Testis (tissue), 2 donors: ENCODE measurements at regions not wholly inside any gene's neighbourhood (a gene's known extent, or its start where the extent isn't known, plus 50 kb on each side); places are given as distances from the start of the nearest gene placed in this dataset.

ENCODE experiments used
- POLR2A ChIP-seq: fragments of 450-650 bp; IDR thresholded peaks from one replicate; pipeline ENCODE4 v1.6.1; 2017; ENCODE audit warnings: antibody characterized with exemption, mild to moderate bottlenecking, moderate library complexity
- TF ChIP-seq, protein P1 (sequence below), 3 experiments: fragments of 450-650 bp in 2 of 3; fragments of 200-600 bp in 1 of 3; sonication (generic) in 1 of 3; IDR thresholded peaks; one replicate each; pipeline ENCODE4 v1.5.1; 2016 to 2019; ENCODE audit warnings: antibody characterized with exemption in 3 of 3, mild to moderate bottlenecking in 2 of 3, moderate library complexity in 1 of 3

GRCh38 chr12:116366456-116366776, 88.9 kb upstream of the MED13L start:
- no peak for TF ChIP-seq POLR2A
- TF ChIP-seq, protein P1, sequence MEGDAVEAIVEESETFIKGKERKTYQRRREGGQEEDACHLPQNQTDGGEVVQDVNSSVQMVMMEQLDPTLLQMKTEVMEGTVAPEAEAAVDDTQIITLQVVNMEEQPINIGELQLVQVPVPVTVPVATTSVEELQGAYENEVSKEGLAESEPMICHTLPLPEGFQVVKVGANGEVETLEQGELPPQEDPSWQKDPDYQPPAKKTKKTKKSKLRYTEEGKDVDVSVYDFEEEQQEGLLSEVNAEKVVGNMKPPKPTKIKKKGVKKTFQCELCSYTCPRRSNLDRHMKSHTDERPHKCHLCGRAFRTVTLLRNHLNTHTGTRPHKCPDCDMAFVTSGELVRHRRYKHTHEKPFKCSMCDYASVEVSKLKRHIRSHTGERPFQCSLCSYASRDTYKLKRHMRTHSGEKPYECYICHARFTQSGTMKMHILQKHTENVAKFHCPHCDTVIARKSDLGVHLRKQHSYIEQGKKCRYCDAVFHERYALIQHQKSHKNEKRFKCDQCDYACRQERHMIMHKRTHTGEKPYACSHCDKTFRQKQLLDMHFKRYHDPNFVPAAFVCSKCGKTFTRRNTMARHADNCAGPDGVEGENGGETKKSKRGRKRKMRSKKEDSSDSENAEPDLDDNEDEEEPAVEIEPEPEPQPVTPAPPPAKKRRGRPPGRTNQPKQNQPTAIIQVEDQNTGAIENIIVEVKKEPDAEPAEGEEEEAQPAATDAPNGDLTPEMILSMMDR (IDR thresholded peaks at IDR 0.05), result no peak
